Mesenchymal stem cell (in vitro differentiated cells and primary cell): ENCODE measurements at regions not wholly inside any gene's neighbourhood (a gene's known extent, or its start where the extent isn't known, plus 50 kb on each side); places are given as distances from the start of the nearest gene placed in this dataset.

Experiments used
- DNase-seq: peaks from one replicate; pipeline ENCODE4 v3.0.0-alpha.2; 2013
- H2AFZ ChIP-seq: one replicate; pipeline ENCODE4 v1.6.1; 2013; ENCODE audit warnings: low read depth, mild to moderate bottlenecking, control low read depth, inconsistent platforms, low read length, moderate library complexity
- H2AK5ac ChIP-seq: 2 replicates; pipeline ENCODE4 v1.6.1; 2013; ENCODE audit warnings: low read length, moderate library complexity, mild to moderate bottlenecking, inconsistent platforms; ENCODE audit not compliant: severe bottlenecking
- H2BK120ac ChIP-seq: one replicate; pipeline ENCODE4 v1.6.1; 2013; ENCODE audit warnings: low read depth, mild to moderate bottlenecking, inconsistent platforms, low read length, moderate library complexity
- H2BK12ac ChIP-seq, 2 experiments: one replicate each; pipeline ENCODE4 v1.6.1; 2013; ENCODE audit warnings: inconsistent platforms in 2 of 2, low read length in 2 of 2, mild to moderate bottlenecking in 2 of 2, moderate library complexity in 2 of 2, control low read depth in 1 of 2
- H2BK15ac ChIP-seq: one replicate; pipeline ENCODE4 v1.6.1; 2013; ENCODE audit warnings: mild to moderate bottlenecking, low read depth, inconsistent platforms; ENCODE audit not compliant: poor library complexity, severe bottlenecking
- H2BK5ac ChIP-seq: 2 replicates; pipeline ENCODE4 v1.6.1; 2013; ENCODE audit warnings: low read depth, mild to moderate bottlenecking, low read length, control low read depth, inconsistent platforms; ENCODE audit not compliant: poor library complexity, severe bottlenecking
- H3K14ac ChIP-seq, 2 experiments: one replicate each; pipeline ENCODE4 v1.6.1; 2013; ENCODE audit warnings: inconsistent platforms in 2 of 2, low read length in 2 of 2, control low read depth in 1 of 2, mild to moderate bottlenecking in 1 of 2, moderate library complexity in 1 of 2
- H3K18ac ChIP-seq, 2 experiments: one replicate each; pipeline ENCODE4 v1.6.1; 2013; ENCODE audit warnings: inconsistent platforms in 2 of 2, low read length in 2 of 2, control low read depth in 1 of 2, low read depth in 1 of 2, mild to moderate bottlenecking in 1 of 2
- H3K23ac ChIP-seq, 2 experiments: one replicate each; pipeline ENCODE4 v1.6.1; 2013; ENCODE audit warnings: inconsistent platforms in 2 of 2, low read length in 2 of 2, mild to moderate bottlenecking in 2 of 2, moderate library complexity in 2 of 2, control low read depth in 1 of 2
- H3K27ac ChIP-seq: 2 replicates; pipeline ENCODE4 v1.5.1; 2013; ENCODE audit warnings: mild to moderate bottlenecking, moderate library complexity, low read length, control low read depth, inconsistent platforms; ENCODE audit not compliant: poor library complexity, severe bottlenecking
- H3K27me3 ChIP-seq, 2 experiments: 2 replicates each; pipeline versions ENCODE4 v1.6.1 to v1.7.0; 2013; ENCODE audit warnings: low read length in 2 of 2, mild to moderate bottlenecking in 2 of 2, moderate library complexity in 2 of 2, control low read depth in 1 of 2, inconsistent platforms in 1 of 2; ENCODE audit not compliant: control insufficient read depth in 1 of 2, insufficient read depth in 1 of 2
- H3K36me3 ChIP-seq, 2 experiments: 2 replicates each; pipeline versions ENCODE4 v1.6.1 to v1.7.0; 2013; ENCODE audit warnings: low read length in 2 of 2, control low read depth in 1 of 2, inconsistent platforms in 1 of 2, low read depth in 1 of 2, mild to moderate bottlenecking in 1 of 2; ENCODE audit not compliant: insufficient read depth in 2 of 2, control insufficient read depth in 1 of 2
- H3K4ac ChIP-seq, 2 experiments: one replicate each; pipeline ENCODE4 v1.6.1; 2013; ENCODE audit warnings: inconsistent platforms in 2 of 2, low read length in 2 of 2, mild to moderate bottlenecking in 2 of 2, moderate library complexity in 2 of 2, control low read depth in 1 of 2, low read depth in 1 of 2
- H3K4me1 ChIP-seq: 2 replicates; pipeline ENCODE4 v1.6.1; 2013; ENCODE audit warnings: low read depth, low read length, control low read depth; ENCODE audit not compliant: control insufficient read depth, insufficient read depth
- H3K4me2 ChIP-seq: 2 replicates; pipeline ENCODE4 v1.6.1; 2013; ENCODE audit warnings: low read length, mild to moderate bottlenecking, inconsistent platforms; ENCODE audit not compliant: poor library complexity, severe bottlenecking
- H3K4me3 ChIP-seq, 2 experiments: 2 replicates each; pipeline versions ENCODE4 v1.5.1 to v1.7.0; 2013; ENCODE audit warnings: low read length in 2 of 2, mild to moderate bottlenecking in 2 of 2, control low read depth in 1 of 2, low read depth in 1 of 2; ENCODE audit not compliant: insufficient read depth in 1 of 2
- H3K79me1 ChIP-seq: replicated peaks from 2 replicates; pipeline ENCODE4 v1.6.1; 2013; ENCODE audit warnings: mild to moderate bottlenecking, control low read depth, low read length, inconsistent platforms; ENCODE audit not compliant: poor library complexity, severe bottlenecking
- H3K9ac ChIP-seq: 2 replicates; pipeline ENCODE4 v1.7.0; 2013; ENCODE audit warnings: mild to moderate bottlenecking, low read length, moderate library complexity
- H3K9me3 ChIP-seq: 2 replicates; pipeline ENCODE4 v1.7.0; 2013; ENCODE audit warnings: mild to moderate bottlenecking, low read length; ENCODE audit not compliant: control insufficient read depth
- H4K8ac ChIP-seq: one replicate; pipeline ENCODE4 v1.6.1; 2013; ENCODE audit warnings: inconsistent platforms, mild to moderate bottlenecking, low read length, moderate library complexity
- H4K91ac ChIP-seq: one replicate; pipeline ENCODE4 v1.6.1; 2013; ENCODE audit warnings: mild to moderate bottlenecking, low read length, inconsistent platforms
- WGBS: methylation state at CpG from one replicate; pipeline ENCODE4 v1.1.7; 2013; ENCODE audit warnings: mixed read lengths; 5-methylcytosine and 5-hydroxymethylcytosine counted together

GRCh38 chrX:84748965-84749656 is 246.9 kb upstream of the HDX start:
- Histone ChIP-seq H4K8ac (no peak overlapping the region), H3K27me3 (no peaks in the 10 kb centered on the region), H2BK5ac (no peak overlapping the region), H3K9ac (no peak overlapping the region), H3K4me1 (no peaks in the 10 kb centered on the region), H2BK15ac (no peak overlapping the region), H3K4me2 (no peak overlapping the region), H3K79me1 (no peaks in the 10 kb centered on the region), H3K4me3 (no peak overlapping the region), H3K14ac (no peak overlapping the region), H3K9me3 (no peaks in the 10 kb centered on the region), H2BK120ac (no peak overlapping the region), H3K4ac (no peak overlapping the region), H3K36me3 (no peaks in the 10 kb centered on the region), H3K18ac (no peak overlapping the region), H2BK12ac (no peak overlapping the region), H2AK5ac (no peak overlapping the region), H3K27ac (no peak overlapping the region), H4K91ac (no peak overlapping the region), H3K23ac (no peak overlapping the region), H2AFZ (no peak overlapping the region)
- 85% methylated on average over 5 of the region's 6 CpGs for WGBS
- no peak for DNase-seq

- H2BK12ac ChIP-seq = no peak overlapping the region
- no peak overlapping the region for H3K18ac ChIP-seq
- no peak overlapping the region for H2AFZ ChIP-seq
- no peak overlapping the region for H3K4me3 ChIP-seq
- no peak overlapping the region for H3K4ac ChIP-seq
- no peaks in the 10 kb centered on the region for H3K4me1 ChIP-seq
- 68% methylated on average over 1 of the region's 1 CpG for WGBS
- H3K27me3 ChIP-seq = no peaks in the 10 kb centered on the region
- no peak overlapping the region for H3K4me2 ChIP-seq
- no peaks in the 10 kb centered on the region for H3K36me3 ChIP-seq
- H2BK5ac ChIP-seq = no peak overlapping the region
- H4K91ac ChIP-seq = no peak overlapping the region
- no peak overlapping the region for H2BK15ac ChIP-seq
- H2BK120ac ChIP-seq = no peak overlapping the region
- H3K23ac ChIP-seq = no peak overlapping the region
- no peak overlapping the region for H3K27ac ChIP-seq
- DNase-seq = no peak
- no peak overlapping the region for H3K14ac ChIP-seq
- no peak overlapping the region for H4K8ac ChIP-seq
- H3K9me3 ChIP-seq = no peaks in the 10 kb centered on the region
- H2AK5ac ChIP-seq = no peak overlapping the region
- no peak overlapping the region for H3K9ac ChIP-seq
- no peaks in the 10 kb centered on the region for H3K79me1 ChIP-seq
Observed at GRCh38 chrX:84760560-84760959, 243.1 kb upstream of the APOOL start.

GRCh38 chrX:84796321-84796720 is 207.4 kb upstream of the APOOL start:
- Histone ChIP-seq H2BK120ac (no peak overlapping the region), H4K91ac (no peak overlapping the region), H3K36me3 (no peaks in the 10 kb centered on the region), H3K27me3 (no peaks in the 10 kb centered on the region), H3K4me1 (no peaks in the 10 kb centered on the region), H4K8ac (no peak overlapping the region), H2BK5ac (no peak overlapping the region), H3K79me1 (no peaks in the 10 kb centered on the region), H3K27ac (no peak overlapping the region), H2AFZ (no peak overlapping the region), H3K9me3 (peaks cover 16% of the 10 kb centered on the region), H3K4me2 (no peak overlapping the region), H3K4ac (no peak overlapping the region), H3K9ac (no peak overlapping the region), H2BK15ac (no peak overlapping the region), H3K18ac (no peak overlapping the region), H3K23ac (no peak overlapping the region), H2AK5ac (no peak overlapping the region), H3K4me3 (no peak overlapping the region), H2BK12ac (no peak overlapping the region), H3K14ac (no peak overlapping the region)
- WGBS = no CpG with 5 or more reads among the region's 1 CpG
- DNase-seq = no peak

- H3K4ac ChIP-seq = no peak overlapping the region
- H3K4me1 ChIP-seq = no peaks in the 10 kb centered on the region
- H2BK120ac ChIP-seq = no peak overlapping the region
Observed at GRCh38 chrX:84830836-84831235, 172.8 kb upstream of the APOOL start.

More at GRCh38 chrX:84830836-84831235, 172.8 kb upstream of the APOOL start:
- H2BK15ac ChIP-seq = no peak overlapping the region
- H3K9ac ChIP-seq = no peak overlapping the region
- H3K4me3 ChIP-seq = no peak overlapping the region
- no peaks in the 10 kb centered on the region for H3K36me3 ChIP-seq
- no peak overlapping the region for H3K14ac ChIP-seq
- no peak for DNase-seq
- H3K27me3 ChIP-seq = no peaks in the 10 kb centered on the region
- H2BK5ac ChIP-seq = no peak overlapping the region
- H3K27ac ChIP-seq = no peak overlapping the region
- no peak overlapping the region for H4K8ac ChIP-seq
- no peak overlapping the region for H3K18ac ChIP-seq
- H4K91ac ChIP-seq = no peak overlapping the region
- no peak overlapping the region for H3K4me2 ChIP-seq
- no peak overlapping the region for H3K23ac ChIP-seq
- no peak overlapping the region for H2AK5ac ChIP-seq
- no peak overlapping the region for H2AFZ ChIP-seq
- no peak overlapping the region for H2BK12ac ChIP-seq
- no peaks in the 10 kb centered on the region for H3K79me1 ChIP-seq
- H3K9me3 ChIP-seq = peaks cover 9% of the 10 kb centered on the region
